Trophoblast cell (in vitro differentiated cells and primary cell): ENCODE measurements at regions not wholly inside any gene's neighbourhood (a gene's known extent, or its start where the extent isn't known, plus 50 kb on each side); places are given as distances from the start of the nearest gene placed in this dataset.
A peak's percentile ranks its signal among the peaks of the same experiment; 100 is the strongest.
"Not testable (repeated sequence)": the region's sequence is repeated elsewhere in the genome, so short reads cannot be mapped to it uniquely, and the experiment has no call there.

Experiments used
- DNase-seq, 2 donors: peaks; one replicate each; pipeline ENCODE4 v3.0.0-alpha.2; 2016
- H2AFZ ChIP-seq: 2 replicates; pipeline ENCODE4 v1.6.1; 2013; ENCODE audit warnings: low read length, moderate library complexity, mild to moderate bottlenecking; ENCODE audit not compliant: insufficient read depth, poor library complexity
- H2AK5ac ChIP-seq: 2 replicates; pipeline ENCODE4 v1.6.1; 2013; ENCODE audit warnings: mild to moderate bottlenecking, low read length
- H2BK120ac ChIP-seq: 2 replicates; pipeline ENCODE4 v1.6.1; 2013; ENCODE audit warnings: low read length, mild to moderate bottlenecking, moderate library complexity; ENCODE audit not compliant: insufficient read depth, poor library complexity
- H2BK12ac ChIP-seq: 2 replicates; pipeline ENCODE4 v1.6.1; 2013; ENCODE audit warnings: mild to moderate bottlenecking, low read length, moderate library complexity
- H2BK5ac ChIP-seq: 2 replicates; pipeline ENCODE4 v1.6.1; 2013; ENCODE audit warnings: low read length, low read depth, moderate library complexity, mild to moderate bottlenecking; ENCODE audit not compliant: poor library complexity
- H3K14ac ChIP-seq: 2 replicates; pipeline ENCODE4 v1.6.1; 2013; ENCODE audit warnings: mild to moderate bottlenecking, low read length
- H3K18ac ChIP-seq: 2 replicates; pipeline ENCODE4 v1.6.1; 2013; ENCODE audit warnings: mild to moderate bottlenecking, low read length
- H3K23ac ChIP-seq: 2 replicates; pipeline ENCODE4 v1.6.1; 2013; ENCODE audit warnings: low read length
- H3K27ac ChIP-seq: 2 replicates; pipeline ENCODE4 v1.5.1; 2013; ENCODE audit warnings: low read depth, mild to moderate bottlenecking, inconsistent platforms, low read length, moderate library complexity
- H3K27me3 ChIP-seq: 2 replicates; pipeline ENCODE4 v1.6.1; 2013; ENCODE audit warnings: inconsistent platforms, mild to moderate bottlenecking, low read length, moderate library complexity; ENCODE audit not compliant: insufficient read depth
- H3K36me3 ChIP-seq, 2 experiments: 1 replicate in 1 of 2; 2 replicates in 1 of 2; pipeline ENCODE4 v1.6.1; 2013; ENCODE audit warnings: low read length in 2 of 2, mild to moderate bottlenecking in 2 of 2, moderate library complexity in 1 of 2; ENCODE audit not compliant: insufficient read depth in 2 of 2, control insufficient read depth in 1 of 2
- H3K4ac ChIP-seq: 2 replicates; pipeline ENCODE4 v1.6.1; 2013; ENCODE audit warnings: low read depth, mild to moderate bottlenecking, low read length, moderate library complexity
- H3K4me1 ChIP-seq, 2 experiments: 1 replicate in 1 of 2; 2 replicates in 1 of 2; pipeline ENCODE4 v1.6.1; 2013; ENCODE audit warnings: low read length in 2 of 2, mild to moderate bottlenecking in 2 of 2, moderate library complexity in 1 of 2; ENCODE audit not compliant: insufficient read depth in 2 of 2, control insufficient read depth in 1 of 2
- H3K4me2 ChIP-seq: 2 replicates; pipeline ENCODE4 v1.6.1; 2013; ENCODE audit warnings: inconsistent platforms, mild to moderate bottlenecking, low read length, moderate library complexity
- H3K4me3 ChIP-seq: 2 replicates; pipeline ENCODE4 v1.5.1; 2013; ENCODE audit warnings: mild to moderate bottlenecking, low read depth, low read length, inconsistent platforms
- H3K79me1 ChIP-seq: one replicate; pipeline ENCODE4 v1.6.1; 2013; ENCODE audit warnings: low read length
- H3K79me2 ChIP-seq: 2 replicates; pipeline ENCODE4 v1.6.1; 2013; ENCODE audit warnings: low read length, mild to moderate bottlenecking; ENCODE audit not compliant: control insufficient read depth, insufficient read depth, poor library complexity
- H3K9ac ChIP-seq: 2 replicates; pipeline ENCODE4 v1.6.1; 2013; ENCODE audit warnings: mild to moderate bottlenecking, low read length
- H3K9me3 ChIP-seq: 2 replicates; pipeline ENCODE4 v1.6.1; 2013; ENCODE audit warnings: low read depth, mild to moderate bottlenecking, control low read depth, inconsistent platforms, low read length; ENCODE audit not compliant: insufficient read depth
- H4K12ac ChIP-seq: 2 replicates; pipeline ENCODE4 v1.6.1; 2013; ENCODE audit warnings: low read depth, mild to moderate bottlenecking, low read length, moderate library complexity
- H4K8ac ChIP-seq: 2 replicates; pipeline ENCODE4 v1.6.1; 2013; ENCODE audit warnings: low read depth, mild to moderate bottlenecking, low read length, moderate library complexity
- H4K91ac ChIP-seq: one replicate; pipeline ENCODE4 v1.6.1; 2013; ENCODE audit warnings: low read depth, mild to moderate bottlenecking, low read length, moderate library complexity
- whole genome bisulfite sequencing: extraction: QIAGEN DNeasy Blood & Tissue Kit; methylation state at CpG from one replicate; pipeline ENCODE4 v1.1.7; 2013; ENCODE audit warnings: missing lambda C conversion rate; ENCODE audit not compliant: insufficient read length, insufficient coverage; ENCODE audit errors: extremely low coverage; 5-methylcytosine and 5-hydroxymethylcytosine counted together

GRCh38 chr7:65621580-65622201 lies 248.0 kb downstream of the ZNF92 start:
- H2BK5ac ChIP-seq, H3K4me1 ChIP-seq, H2BK12ac ChIP-seq, H3K4me2 ChIP-seq, H3K9me3 ChIP-seq, H3K23ac ChIP-seq, H2AK5ac ChIP-seq, H4K12ac ChIP-seq, H3K4ac ChIP-seq, H2BK120ac ChIP-seq, H3K27ac ChIP-seq, H3K9ac ChIP-seq, H3K14ac ChIP-seq, H2AFZ ChIP-seq, H3K79me2 ChIP-seq, H3K27me3 ChIP-seq, H3K4me3 ChIP-seq, H3K79me1 ChIP-seq, H4K8ac ChIP-seq, H4K91ac ChIP-seq, H3K18ac ChIP-seq, H3K36me3 ChIP-seq: not testable (repeated sequence)
- DNase-seq: peak in 1 of 2 donors; percentile 21
- no CpG with 5 or more reads among the region's 6 CpGs for WGBS

- not testable (repeated sequence) for H2BK120ac ChIP-seq, H3K4me3 ChIP-seq, DNase-seq, H3K9me3 ChIP-seq, H3K4me1 ChIP-seq, H3K23ac ChIP-seq, H3K4ac ChIP-seq, H4K91ac ChIP-seq, H2AK5ac ChIP-seq, H3K79me1 ChIP-seq, H3K27me3 ChIP-seq, H2BK12ac ChIP-seq, H2AFZ ChIP-seq, H3K4me2 ChIP-seq, H3K18ac ChIP-seq, H3K9ac ChIP-seq, H4K8ac ChIP-seq, H4K12ac ChIP-seq, H3K79me2 ChIP-seq, H3K14ac ChIP-seq, H2BK5ac ChIP-seq, H3K27ac ChIP-seq, H3K36me3 ChIP-seq
- no CpG with 5 or more reads among the region's 1 CpG for WGBS
These were observed 241.6 kb upstream of the VKORC1L1 start for GRCh38 chr7:65631236-65631635.

GRCh38 chr7:65633587-65634404 lies 239.1 kb upstream of the VKORC1L1 start:
- not testable (repeated sequence) for H2BK120ac ChIP-seq, H3K14ac ChIP-seq, H2BK5ac ChIP-seq, H3K9ac ChIP-seq, H3K36me3 ChIP-seq, H3K27ac ChIP-seq, H3K23ac ChIP-seq, H2AK5ac ChIP-seq, H3K4me2 ChIP-seq, H2AFZ ChIP-seq, H3K4me1 ChIP-seq, H4K91ac ChIP-seq, H2BK12ac ChIP-seq, H4K12ac ChIP-seq, H3K27me3 ChIP-seq, H3K9me3 ChIP-seq, DNase-seq, H3K18ac ChIP-seq, H3K4me3 ChIP-seq, H3K4ac ChIP-seq, H3K79me2 ChIP-seq, H3K79me1 ChIP-seq, H4K8ac ChIP-seq
- WGBS: no CpG with 5 or more reads among the region's 10 CpGs

- not testable (repeated sequence) for H3K4me2 ChIP-seq, H3K4me1 ChIP-seq, DNase-seq, H4K12ac ChIP-seq, H2BK5ac ChIP-seq, H3K27ac ChIP-seq, H2BK12ac ChIP-seq, H3K79me2 ChIP-seq, H3K36me3 ChIP-seq, H3K14ac ChIP-seq, H3K23ac ChIP-seq, H3K9me3 ChIP-seq, H3K9ac ChIP-seq, H3K79me1 ChIP-seq, H2BK120ac ChIP-seq, H3K18ac ChIP-seq, H3K4me3 ChIP-seq, H4K91ac ChIP-seq, H2AFZ ChIP-seq, H4K8ac ChIP-seq, H2AK5ac ChIP-seq, H3K27me3 ChIP-seq, H3K4ac ChIP-seq
- no CpG with 5 or more reads among the region's 1 CpG for WGBS
These were observed 234.0 kb upstream of the VKORC1L1 start for GRCh38 chr7:65638918-65639317.
